Left kidney (tissue), 1 donor: ENCODE measurements at regions not wholly inside any gene's neighbourhood (a gene's known extent, or its start where the extent isn't known, plus 50 kb on each side); places are given as distances from the start of the nearest gene placed in this dataset.

Experiments used
- DNase-seq: peaks from one replicate; pipeline ENCODE4 v3.0.0-alpha.2; 2013

GRCh38 chr1:8203056-8203455 is 114.9 kb upstream of the SLC45A1 start:
- no peak for DNase-seq

- DNase-seq, result peak; percentile 45
Observed at GRCh38 chr1:8202182-8202905, 115.6 kb upstream of the SLC45A1 start.

- DNase-seq, result no peak
Observed at GRCh38 chr1:8201331-8201861, 116.5 kb upstream of the SLC45A1 start.

- DNase-seq, result no peak
Observed at GRCh38 chr1:8200317-8201115, 117.4 kb upstream of the SLC45A1 start.

- DNase-seq, result no peak
Observed at GRCh38 chr1:8198522-8198921, 119.4 kb upstream of the SLC45A1 start.

GRCh38 chr1:8197493-8198282 is 120.2 kb upstream of the SLC45A1 start:
- no peak for DNase-seq

GRCh38 chr1:8194481-8195227 is 123.3 kb upstream of the SLC45A1 start:
- no peak for DNase-seq

GRCh38 chr1:8193840-8194406 is 124.0 kb upstream of the SLC45A1 start:
- DNase-seq, result no peak

GRCh38 chr1:8191474-8191873 is 126.4 kb upstream of the SLC45A1 start:
- no peak for DNase-seq

- no peak for DNase-seq
Observed at GRCh38 chr1:8189931-8190483, 127.9 kb upstream of the SLC45A1 start.

- DNase-seq, result no peak
Observed at GRCh38 chr1:8185400-8185799, 132.5 kb upstream of the SLC45A1 start.

GRCh38 chr1:8184301-8184700 is 133.6 kb upstream of the SLC45A1 start:
- DNase-seq, result no peak

- no peak for DNase-seq
Observed at GRCh38 chr1:8182034-8182761, 135.7 kb upstream of the SLC45A1 start.

GRCh38 chr1:8179132-8179793 is 138.7 kb upstream of the SLC45A1 start:
- no peak for DNase-seq

GRCh38 chr1:8176279-8176678 is 141.6 kb upstream of the SLC45A1 start:
- DNase-seq, result no peak

GRCh38 chr1:8174807-8175206 is 143.1 kb upstream of the SLC45A1 start:
- DNase-seq, result no peak

- no peak for DNase-seq
Observed at GRCh38 chr1:8171751-8172464, 145.8 kb upstream of the ERRFI1 start.

GRCh38 chr1:8170059-8170835 is 144.1 kb upstream of the ERRFI1 start:
- DNase-seq, result no peak
